Inferior parietal cortex (tissue), 1 donor: ENCODE measurements at regions not wholly inside any gene's neighbourhood (a gene's known extent, or its start where the extent isn't known, plus 50 kb on each side); places are given as distances from the start of the nearest gene placed in this dataset.

Source experiments
- DNase-seq: peaks from one replicate; pipeline ENCODE4 v3.0.0-alpha.2; 2016; ENCODE audit errors: extremely low spot score

- DNase-seq, result no peak
Measured at GRCh38 chr7:125055376-125055775, 125.8 kb upstream of the POT1 start.

- no peak for DNase-seq
Measured at GRCh38 chr7:125046767-125047166, 117.1 kb upstream of the POT1 start.

- DNase-seq, result no peak
Measured at GRCh38 chr7:125033506-125033905, 103.9 kb upstream of the POT1 start.

GRCh38 chr7:125032943-125033342 lies 103.3 kb upstream of the POT1 start:
- no peak for DNase-seq

GRCh38 chr7:125030756-125031387 lies 101.2 kb upstream of the POT1 start:
- DNase-seq, result no peak

GRCh38 chr7:125025620-125026019 lies 96.0 kb upstream of the POT1 start:
- DNase-seq, result no peak

GRCh38 chr7:125020801-125021200 lies 91.2 kb upstream of the POT1 start:
- DNase-seq, result no peak

- DNase-seq, result no peak
Measured at GRCh38 chr7:125010540-125010939, 80.9 kb upstream of the POT1 start.

- DNase-seq, result no peak
Measured at GRCh38 chr7:124996778-124997177, 67.2 kb upstream of the POT1 start.

GRCh38 chr7:124992851-124993562 lies 63.4 kb upstream of the POT1 start:
- DNase-seq, result no peak

GRCh38 chr7:124989911-124990310 lies 60.3 kb upstream of the POT1 start:
- DNase-seq, result no peak
